ENCODE measurements at regions not wholly inside any gene's neighbourhood (a gene's known extent, or its start where the extent isn't known, plus 50 kb on each side); places are given as distances from the start of the nearest gene placed in this dataset.

GRCh38 chr10:113350311-113351040 is 202.4 kb upstream of the HABP2 start:
- no peak for ATAC-seq (ENCODE audit: insufficient read depth, low FRiP score)
- DNase-seq, result peak; percentile 35 to 76 (median 66)
- Histone ChIP-seq H3K27me3 (ENCODE audit: control insufficient read depth in 3 of 3, insufficient read depth in 3 of 3, low read length in 2 of 3) (no peaks in the 10 kb centered on the region), H3K4me3 (no peak overlapping the region), H3K9ac (ENCODE audit: insufficient read depth in 1 of 2, low read length in 2 of 2) (no peak overlapping the region), H3K4me1 (ENCODE audit: control insufficient read depth in 5 of 5, insufficient read depth in 5 of 5, low read length in 5 of 5) (peaks cover 0 to 58% (median 21%) of the 10 kb centered on the region in 5 donors), H3K36me3 (ENCODE audit: control insufficient read depth in 4 of 4, insufficient read depth in 4 of 4, low read length in 4 of 4) (no peaks in the 10 kb centered on the region), H3K27ac (ENCODE audit: low read depth in 1 of 2, low read length in 1 of 2) (no peak overlapping the region), H3K9me3 (ENCODE audit: control insufficient read depth in 4 of 4, insufficient read depth in 3 of 4, low read length in 3 of 4) (peaks cover 0 to 3% (median 0%) of the 10 kb centered on the region in 4 donors)
- WGBS, 2 donors, result 77 to 87% methylated on average over 11 of the region's 11 CpGs
- TF ChIP-seq, protein P1, sequence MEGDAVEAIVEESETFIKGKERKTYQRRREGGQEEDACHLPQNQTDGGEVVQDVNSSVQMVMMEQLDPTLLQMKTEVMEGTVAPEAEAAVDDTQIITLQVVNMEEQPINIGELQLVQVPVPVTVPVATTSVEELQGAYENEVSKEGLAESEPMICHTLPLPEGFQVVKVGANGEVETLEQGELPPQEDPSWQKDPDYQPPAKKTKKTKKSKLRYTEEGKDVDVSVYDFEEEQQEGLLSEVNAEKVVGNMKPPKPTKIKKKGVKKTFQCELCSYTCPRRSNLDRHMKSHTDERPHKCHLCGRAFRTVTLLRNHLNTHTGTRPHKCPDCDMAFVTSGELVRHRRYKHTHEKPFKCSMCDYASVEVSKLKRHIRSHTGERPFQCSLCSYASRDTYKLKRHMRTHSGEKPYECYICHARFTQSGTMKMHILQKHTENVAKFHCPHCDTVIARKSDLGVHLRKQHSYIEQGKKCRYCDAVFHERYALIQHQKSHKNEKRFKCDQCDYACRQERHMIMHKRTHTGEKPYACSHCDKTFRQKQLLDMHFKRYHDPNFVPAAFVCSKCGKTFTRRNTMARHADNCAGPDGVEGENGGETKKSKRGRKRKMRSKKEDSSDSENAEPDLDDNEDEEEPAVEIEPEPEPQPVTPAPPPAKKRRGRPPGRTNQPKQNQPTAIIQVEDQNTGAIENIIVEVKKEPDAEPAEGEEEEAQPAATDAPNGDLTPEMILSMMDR (IDR thresholded peaks at IDR 0.05; ENCODE audit: control extremely low read depth, extremely low read depth), result no peak

DNA sequence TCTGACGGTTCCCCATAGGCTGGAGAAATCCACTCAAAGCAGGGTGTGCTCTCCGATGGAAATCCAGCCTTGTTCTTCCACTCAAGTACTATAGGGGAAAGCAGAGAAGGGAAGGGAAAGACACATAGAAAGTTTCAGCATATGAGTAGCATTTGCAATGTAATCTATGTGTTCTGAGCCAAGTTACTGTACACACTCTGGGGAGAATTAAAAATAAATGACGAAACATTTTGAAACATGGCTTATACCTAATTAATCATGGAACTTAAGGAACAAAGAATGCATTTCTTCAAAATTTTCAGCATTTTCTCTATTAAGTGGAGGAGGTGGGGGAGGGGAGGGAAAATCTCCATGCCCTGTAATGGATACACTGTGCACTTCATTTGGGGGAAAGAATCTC is 198.1 kb upstream of the HABP2 start:
- Histone ChIP-seq H3K27me3 (ENCODE audit: control insufficient read depth in 3 of 3, insufficient read depth in 3 of 3, low read length in 2 of 3) (no peaks in the 10 kb centered on the region), H3K4me3 (no peak overlapping the region), H3K9ac (ENCODE audit: insufficient read depth in 1 of 2, low read length in 2 of 2) (no peak overlapping the region), H3K27ac (ENCODE audit: low read depth in 1 of 2, low read length in 1 of 2) (no peak overlapping the region), H3K4me1 (ENCODE audit: control insufficient read depth in 5 of 5, insufficient read depth in 5 of 5, low read length in 5 of 5) (peaks cover 0 to 56% (median 10%) of the 10 kb centered on the region in 5 donors), H3K9me3 (ENCODE audit: control insufficient read depth in 4 of 4, insufficient read depth in 3 of 4, low read length in 3 of 4) (no peaks in the 10 kb centered on the region), H3K36me3 (ENCODE audit: control insufficient read depth in 4 of 4, insufficient read depth in 4 of 4, low read length in 4 of 4) (no peaks in the 10 kb centered on the region)
- TF ChIP-seq, protein P1 (IDR thresholded peaks at IDR 0.05; ENCODE audit: control extremely low read depth, extremely low read depth), result no peak
- DNase-seq (peak; percentile 41 to 90 (median 89)), ATAC-seq (ENCODE audit: insufficient read depth, low FRiP score) (no peak)
- 74 to 81% methylated on average over 3 of the region's 3 CpGs for WGBS, 2 donors

DNA sequence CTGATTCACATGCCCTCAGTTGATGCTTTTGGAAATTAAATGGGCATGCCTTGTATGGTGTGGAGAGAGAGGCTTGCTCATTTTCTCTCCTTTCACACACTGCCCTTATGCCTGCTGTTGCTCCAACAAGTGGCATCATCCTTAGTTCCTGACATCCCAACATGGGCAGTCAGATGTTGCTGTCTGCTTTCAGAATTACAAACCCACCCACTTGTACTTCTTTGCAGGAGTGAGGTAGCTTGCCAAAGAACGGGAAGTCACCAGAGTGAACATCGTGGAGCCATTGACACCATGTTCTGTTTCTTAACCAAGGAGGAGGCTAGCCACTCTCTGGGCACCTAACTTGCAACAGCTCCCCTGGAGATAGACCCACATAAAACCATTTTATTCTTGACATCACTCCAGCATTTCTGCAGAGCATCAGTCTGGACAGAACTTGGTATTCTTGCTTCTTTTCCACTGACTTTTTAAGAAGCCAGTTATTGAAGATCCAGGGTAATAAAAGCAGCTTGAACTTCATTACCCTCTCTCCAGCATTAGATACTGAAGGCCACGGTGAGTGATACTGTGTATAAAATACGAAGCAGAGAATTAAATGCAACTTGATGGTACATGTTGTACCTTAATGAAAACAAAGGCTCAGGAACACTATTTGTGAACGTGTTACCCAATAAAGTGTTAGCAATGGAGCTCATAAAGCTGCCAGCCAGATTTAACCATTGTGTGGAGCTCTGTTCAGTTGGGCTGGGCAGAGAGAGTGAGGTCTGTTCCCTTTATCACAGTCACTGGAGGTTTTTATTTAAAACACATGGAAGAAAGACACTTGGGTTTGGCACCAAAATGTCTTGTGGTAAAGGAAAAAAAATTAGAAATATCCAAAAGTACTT is 195.8 kb upstream of the HABP2 start:
- DNase-seq (peak in 1 of 3 donors; percentile 40), ATAC-seq (ENCODE audit: insufficient read depth, low FRiP score) (no peak)
- no peaks in the 10 kb centered on the region for H3K27me3 ChIP-seq (ENCODE audit: control insufficient read depth in 3 of 3, insufficient read depth in 3 of 3, low read length in 2 of 3)
- H3K27ac ChIP-seq (ENCODE audit: low read depth in 1 of 2, low read length in 1 of 2), result no peak overlapping the region
- TF ChIP-seq, protein P1 (IDR thresholded peaks at IDR 0.05; ENCODE audit: control extremely low read depth, extremely low read depth), result no peak
- no peak overlapping the region for H3K9ac ChIP-seq (ENCODE audit: insufficient read depth in 1 of 2, low read length in 2 of 2)
- H3K4me1 ChIP-seq (ENCODE audit: control insufficient read depth in 5 of 5, insufficient read depth in 5 of 5, low read length in 5 of 5), result peaks cover 0 to 41% (median 10%) of the 10 kb centered on the region in 5 donors
- 72 to 73% methylated on average over 5 of the region's 5 CpGs for WGBS, 2 donors
- H3K36me3 ChIP-seq (ENCODE audit: control insufficient read depth in 4 of 4, insufficient read depth in 4 of 4, low read length in 4 of 4), result no peaks in the 10 kb centered on the region
- H3K4me3 ChIP-seq, result no peak overlapping the region
- no peaks in the 10 kb centered on the region for H3K9me3 ChIP-seq (ENCODE audit: control insufficient read depth in 4 of 4, insufficient read depth in 3 of 4, low read length in 3 of 4)
